RWPE1 (cell line): ENCODE measurements at regions not wholly inside any gene's neighbourhood (a gene's known extent, or its start where the extent isn't known, plus 50 kb on each side); places are given as distances from the start of the nearest gene placed in this dataset.

ENCODE experiments used
- CTCF ChIA-PET: fragments of 350-600 bp; sonication (Branson Sonifier 250); formaldehyde crosslinking; extraction: SDS; loops from one replicate; lab custom pipeline; 2021; lab: Yijun Ruan, JAX
- POLR2A ChIA-PET: fragments of 400-600 bp; formaldehyde crosslinking; extraction: SDS; loops from one replicate; lab custom pipeline; 2020; ENCODE audit warnings: antibody characterized with exemption; ENCODE audit not compliant: low non-redundant PET; lab: Yijun Ruan, JAX
- DNase-seq: peaks from one replicate; pipeline ENCODE4 v3.0.0; 2012; ENCODE audit warnings: low spot score
- H3K27ac ChIP-seq: fragments of 450-650 bp; 2 replicates; pipeline ENCODE4 v1.5.1; 2017
- TF ChIP-seq, protein P1 (sequence below): fragments of 450-650 bp; conservative IDR thresholded peaks from 2 replicates; pipeline ENCODE4 v1.5.1; 2017; ENCODE audit warnings: low read depth, mild to moderate bottlenecking

GRCh38 chr5:120765189-120765588 lies 301.1 kb downstream of the PRR16 start:
- ChIA-PET CTCF (no interaction called here), POLR2A (no interaction called here)
- DNase-seq: no peak
- no peak overlapping the region for H3K27ac ChIP-seq
- TF ChIP-seq, protein P1, sequence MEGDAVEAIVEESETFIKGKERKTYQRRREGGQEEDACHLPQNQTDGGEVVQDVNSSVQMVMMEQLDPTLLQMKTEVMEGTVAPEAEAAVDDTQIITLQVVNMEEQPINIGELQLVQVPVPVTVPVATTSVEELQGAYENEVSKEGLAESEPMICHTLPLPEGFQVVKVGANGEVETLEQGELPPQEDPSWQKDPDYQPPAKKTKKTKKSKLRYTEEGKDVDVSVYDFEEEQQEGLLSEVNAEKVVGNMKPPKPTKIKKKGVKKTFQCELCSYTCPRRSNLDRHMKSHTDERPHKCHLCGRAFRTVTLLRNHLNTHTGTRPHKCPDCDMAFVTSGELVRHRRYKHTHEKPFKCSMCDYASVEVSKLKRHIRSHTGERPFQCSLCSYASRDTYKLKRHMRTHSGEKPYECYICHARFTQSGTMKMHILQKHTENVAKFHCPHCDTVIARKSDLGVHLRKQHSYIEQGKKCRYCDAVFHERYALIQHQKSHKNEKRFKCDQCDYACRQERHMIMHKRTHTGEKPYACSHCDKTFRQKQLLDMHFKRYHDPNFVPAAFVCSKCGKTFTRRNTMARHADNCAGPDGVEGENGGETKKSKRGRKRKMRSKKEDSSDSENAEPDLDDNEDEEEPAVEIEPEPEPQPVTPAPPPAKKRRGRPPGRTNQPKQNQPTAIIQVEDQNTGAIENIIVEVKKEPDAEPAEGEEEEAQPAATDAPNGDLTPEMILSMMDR: no peak

- ChIA-PET POLR2A (no interaction called here), CTCF (no interaction called here)
These were observed 303.2 kb downstream of the PRR16 start for GRCh38 chr5:120767178-120767820.

GRCh38 chr5:120769312-120769872 lies 305.3 kb downstream of the PRR16 start:
- no peak for DNase-seq
- POLR2A ChIA-PET: no interaction called here
- H3K27ac ChIP-seq: no peak overlapping the region
- TF ChIP-seq, protein P1: no peak
- CTCF ChIA-PET: no interaction called here

More at GRCh38 chr5:120767178-120767820, 303.2 kb downstream of the PRR16 start:
- H3K27ac ChIP-seq: no peak overlapping the region
- TF ChIP-seq, protein P1: no peak
- DNase-seq: no peak

- no peak overlapping the region for H3K27ac ChIP-seq
- CTCF ChIA-PET: interaction anchor here (0.5 to 0.6 kb wide), 2 partner anchors 178 to 1193 kb away, joined by 3 to 4 read pairs; no protein-coding TSS in a partner anchor
- POLR2A ChIA-PET: no interaction called here
- DNase-seq: no peak
- TF ChIP-seq, protein P1: no peak
These were observed 307.1 kb downstream of the PRR16 start for GRCh38 chr5:120771202-120771601.

- TF ChIP-seq, protein P1: no peak
- POLR2A ChIA-PET: no interaction called here
- no peak for DNase-seq
- H3K27ac ChIP-seq: no peak overlapping the region
- CTCF ChIA-PET: no interaction called here
These were observed 314.7 kb downstream of the PRR16 start for GRCh38 chr5:120778491-120779484.

DNA sequence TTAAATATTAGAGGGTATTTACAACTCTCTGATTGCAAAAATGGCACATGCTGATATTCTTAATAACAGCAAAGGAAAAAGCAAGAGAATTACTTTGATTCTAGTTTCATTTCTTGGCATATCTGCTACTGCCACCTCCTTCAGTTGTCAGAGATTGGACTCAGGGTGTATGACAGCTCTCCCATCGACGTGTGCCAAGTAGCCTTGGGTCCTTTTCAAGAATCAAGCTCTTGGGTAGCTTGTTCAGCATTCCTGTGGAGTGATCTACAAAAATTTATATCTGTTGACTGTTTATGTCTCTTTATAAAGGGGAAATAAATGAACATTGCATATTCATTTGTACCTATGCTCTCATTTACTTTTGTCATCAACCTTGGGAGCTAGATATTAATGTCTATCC lies 315.6 kb downstream of the PRR16 start:
- CTCF ChIA-PET: no interaction called here
- no peak overlapping the region for H3K27ac ChIP-seq

More for the DNA sequence above, 315.6 kb downstream of the PRR16 start:
- TF ChIP-seq, protein P1: no peak
- DNase-seq: no peak
- POLR2A ChIA-PET: no interaction called here
